ENCODE measurements at regions not wholly inside any gene's neighbourhood (a gene's known extent, or its start where the extent isn't known, plus 50 kb on each side); places are given as distances from the start of the nearest gene placed in this dataset.

GRCh38 chr15:38789566-38789965, 225.0 kb upstream of the RASGRP1 start:
- TF ChIP-seq EP300 (IDR thresholded peaks at IDR 0.05; ENCODE audit: borderline replicate concordance in 1 of 2, low read depth in 1 of 2, low read length in 1 of 2) = no peak
- TF ChIP-seq EZH2phosphoT487 (IDR thresholded peaks at IDR 0.05; ENCODE audit: borderline replicate concordance, low read depth) = no peak
- TF ChIP-seq FOXM1 (IDR thresholded peaks at IDR 0.05; ENCODE audit: low read depth) = no peak
- TF ChIP-seq RFX5 (IDR thresholded peaks at IDR 0.05; ENCODE audit: low read length) = no peak
- TF ChIP-seq USF1 (IDR thresholded peaks at IDR 0.05; ENCODE audit: borderline replicate concordance, low read depth) = no peak
- no peak for TF ChIP-seq CTCF (IDR thresholded peaks at IDR 0.05)
- TF ChIP-seq CHD2 (IDR thresholded peaks at IDR 0.05; ENCODE audit: low read length, partially characterized antibody) = no peak
- TF ChIP-seq YY1 (IDR thresholded peaks at IDR 0.05; ENCODE audit: low read depth) = no peak
- TF ChIP-seq REST (IDR thresholded peaks at IDR 0.05; ENCODE audit: low read depth, low read length) = no peak

Measured in SK-N-SH (cell line).